Vagina (tissue), 2 donors: ENCODE measurements at regions not wholly inside any gene's neighbourhood (a gene's known extent, or its start where the extent isn't known, plus 50 kb on each side); places are given as distances from the start of the nearest gene placed in this dataset.

Source experiments
- DNase-seq, 2 donors: peaks; one replicate each; pipeline ENCODE4 v3.0.0-alpha.2; 2017; ENCODE audit errors: extremely low spot score in 2 of 2
- H3K27ac ChIP-seq: fragments of 200-600 bp; sonication (generic); one replicate; pipeline ENCODE4 v1.5.1; 2019
- H3K27me3 ChIP-seq: fragments of 200-600 bp; sonication (generic); one replicate; pipeline ENCODE4 v1.5.1; 2019
- H3K36me3 ChIP-seq, 2 donors: fragments of 200-600 bp; sonication (generic); one replicate each; pipeline ENCODE4 v1.5.1; 2017 to 2019
- H3K4me1 ChIP-seq: fragments of 200-600 bp; sonication (generic); one replicate; pipeline ENCODE4 v1.5.1; 2019
- H3K4me3 ChIP-seq, 2 donors: fragments of 200-600 bp; sonication (generic); 1 replicate in 1 of 2; 2 replicates in 1 of 2; pipeline ENCODE4 v1.5.1; 2016 to 2019
- H3K9me3 ChIP-seq: fragments of 200-600 bp; sonication (generic); one replicate; pipeline ENCODE4 v1.5.1; 2019
- CTCF ChIP-seq, 3 experiments: fragments of 450-650 bp in 2 of 3; fragments of 200-600 bp in 1 of 3; sonication (generic) in 1 of 3; IDR thresholded peaks; one replicate each; pipeline ENCODE4 v1.5.1; 2017 to 2019; ENCODE audit warnings: antibody characterized with exemption in 3 of 3, mild to moderate bottlenecking in 2 of 3, moderate library complexity in 2 of 3
- POLR2A ChIP-seq, 2 donors: fragments of 450-650 bp; IDR thresholded peaks; one replicate each; pipeline ENCODE4 v1.6.1; 2017; ENCODE audit warnings: antibody characterized with exemption in 2 of 2, mild to moderate bottlenecking in 2 of 2, moderate library complexity in 2 of 2
- POLR2AphosphoS5 ChIP-seq, 2 donors: sonication (generic); formaldehyde crosslinking; IDR thresholded peaks; one replicate each; pipeline ENCODE4 v1.9.0; 2017; ENCODE audit warnings: antibody characterized with exemption in 2 of 2, mild to moderate bottlenecking in 2 of 2, low read depth in 1 of 2; ENCODE audit not compliant: insufficient read depth in 1 of 2
- intact Hi-C: fragments of 100-400 bp; cut with DNase I; formaldehyde crosslinking; loops from one replicate; pipeline ENCODE4 v1.15.1; 2023

DNA sequence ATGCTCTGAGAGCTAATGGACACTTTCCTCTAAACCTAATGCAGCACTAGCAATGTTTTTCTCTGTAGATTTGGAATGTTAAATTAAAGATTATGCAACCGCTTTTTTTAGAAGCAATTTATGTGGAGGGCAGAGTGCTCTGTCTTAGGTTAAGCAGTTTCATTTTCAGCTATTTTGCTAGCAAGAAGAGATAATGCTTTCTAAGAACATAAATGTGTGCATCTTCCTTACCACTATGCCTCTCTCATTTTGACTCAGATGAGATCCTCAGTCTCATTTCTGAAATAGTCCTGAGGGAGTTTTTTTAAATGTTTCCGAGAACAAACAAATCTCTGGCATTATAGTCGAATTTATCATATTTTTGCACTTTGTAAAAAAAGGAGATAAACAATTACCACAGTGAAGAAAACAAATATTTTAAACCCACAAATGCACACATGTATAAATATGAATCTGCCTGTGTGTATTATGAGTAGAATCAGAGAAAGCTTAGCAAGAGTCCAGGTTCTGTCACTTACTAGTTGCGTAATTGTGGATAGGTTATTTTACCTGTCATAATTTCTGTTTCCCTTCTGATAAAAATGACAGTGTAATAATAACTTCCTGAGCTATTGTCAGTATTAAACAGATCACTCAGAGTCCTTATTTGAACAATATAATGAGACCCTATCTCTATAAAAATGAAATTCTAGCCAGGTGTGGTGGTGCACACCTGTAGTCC is 207.7 kb upstream of the CRIM1 start:
- intact Hi-C loops = no loop called here
- H3K9me3 ChIP-seq = no peaks in the 10 kb centered on the region
- no peak for DNase-seq
- no peaks in the 10 kb centered on the region for H3K36me3 ChIP-seq
- H3K4me1 ChIP-seq = no peaks in the 10 kb centered on the region
- H3K27me3 ChIP-seq = no peaks in the 10 kb centered on the region
- TF ChIP-seq POLR2A (IDR thresholded peaks at IDR 0.05) = no peak
- no peak for TF ChIP-seq POLR2AphosphoS5 (IDR thresholded peaks at IDR 0.05; ENCODE audit: insufficient read depth in 1 of 2, low read depth in 1 of 2)
- no peak for TF ChIP-seq CTCF (IDR thresholded peaks at IDR 0.05)
- no peak overlapping the region for H3K4me3 ChIP-seq
- H3K27ac ChIP-seq = no peak overlapping the region

- DNase-seq = no peak
- Histone ChIP-seq H3K27me3 (no peaks in the 10 kb centered on the region), H3K27ac (no peak overlapping the region), H3K4me3 (no peak overlapping the region), H3K36me3 (no peaks in the 10 kb centered on the region), H3K4me1 (no peaks in the 10 kb centered on the region), H3K9me3 (no peaks in the 10 kb centered on the region)
- TF ChIP-seq CTCF (IDR thresholded peaks at IDR 0.05) = no peak
- no peak for TF ChIP-seq POLR2A (IDR thresholded peaks at IDR 0.05)
- no peak for TF ChIP-seq POLR2AphosphoS5 (IDR thresholded peaks at IDR 0.05; ENCODE audit: insufficient read depth in 1 of 2, low read depth in 1 of 2)
- intact Hi-C loops = no loop called here
These were observed 208.8 kb upstream of the CRIM1 start for GRCh38 chr2:36146765-36147164.

DNA sequence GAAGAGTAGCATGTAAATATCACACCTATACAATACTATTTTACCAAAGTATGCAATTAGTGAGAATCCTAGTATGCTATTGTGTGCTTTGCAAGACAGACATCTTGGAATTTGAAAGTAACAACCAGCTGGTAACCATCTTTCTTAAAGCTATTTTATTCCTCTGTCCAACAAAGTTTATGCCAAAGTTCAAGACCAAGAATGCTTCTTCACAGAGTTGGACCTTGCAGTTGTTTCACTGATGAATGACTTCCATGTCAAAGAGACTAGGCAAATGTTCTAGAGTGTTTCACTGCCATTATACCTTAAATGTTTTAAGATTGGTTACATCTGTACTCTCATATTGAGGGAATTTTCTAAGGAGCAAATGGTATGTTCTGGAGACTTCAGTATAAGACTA is 215.2 kb upstream of the CRIM1 start:
- H3K27me3 ChIP-seq = no peaks in the 10 kb centered on the region
- no peak for DNase-seq
- H3K4me3 ChIP-seq = no peak overlapping the region
- no peak overlapping the region for H3K27ac ChIP-seq
- H3K36me3 ChIP-seq = no peaks in the 10 kb centered on the region
- intact Hi-C loops = no loop called here
- H3K4me1 ChIP-seq = no peaks in the 10 kb centered on the region
- no peak for TF ChIP-seq POLR2AphosphoS5 (IDR thresholded peaks at IDR 0.05; ENCODE audit: insufficient read depth in 1 of 2, low read depth in 1 of 2)
- TF ChIP-seq POLR2A (IDR thresholded peaks at IDR 0.05) = no peak
- no peak for TF ChIP-seq CTCF (IDR thresholded peaks at IDR 0.05)
- H3K9me3 ChIP-seq = no peaks in the 10 kb centered on the region

DNA sequence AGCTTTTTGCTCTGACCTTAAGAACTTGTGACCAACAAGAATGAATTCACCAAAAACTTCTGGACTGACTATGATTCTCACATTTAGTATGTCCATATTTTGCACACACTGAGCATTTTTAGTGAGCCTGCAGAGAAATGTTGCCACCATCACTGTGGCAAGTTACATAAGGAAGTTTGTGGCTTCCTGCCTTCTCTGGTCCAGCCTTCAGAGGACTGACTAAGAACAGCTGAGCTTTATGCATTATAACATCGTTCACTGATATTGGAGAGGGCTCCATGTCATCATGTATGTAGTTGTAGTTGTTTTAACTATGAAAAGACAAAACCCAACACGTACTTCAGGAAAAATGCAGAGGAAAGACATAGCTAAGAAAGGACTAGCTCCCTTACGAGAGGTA is 218.0 kb upstream of the CRIM1 start:
- H3K27me3 ChIP-seq = no peaks in the 10 kb centered on the region
- TF ChIP-seq POLR2AphosphoS5 (IDR thresholded peaks at IDR 0.05; ENCODE audit: insufficient read depth in 1 of 2, low read depth in 1 of 2) = no peak
- no peak for DNase-seq
- no peaks in the 10 kb centered on the region for H3K36me3 ChIP-seq
- no peaks in the 10 kb centered on the region for H3K4me1 ChIP-seq
- intact Hi-C loops = no loop called here
- no peaks in the 10 kb centered on the region for H3K9me3 ChIP-seq
- H3K27ac ChIP-seq = no peak overlapping the region
- H3K4me3 ChIP-seq = no peak overlapping the region

DNA sequence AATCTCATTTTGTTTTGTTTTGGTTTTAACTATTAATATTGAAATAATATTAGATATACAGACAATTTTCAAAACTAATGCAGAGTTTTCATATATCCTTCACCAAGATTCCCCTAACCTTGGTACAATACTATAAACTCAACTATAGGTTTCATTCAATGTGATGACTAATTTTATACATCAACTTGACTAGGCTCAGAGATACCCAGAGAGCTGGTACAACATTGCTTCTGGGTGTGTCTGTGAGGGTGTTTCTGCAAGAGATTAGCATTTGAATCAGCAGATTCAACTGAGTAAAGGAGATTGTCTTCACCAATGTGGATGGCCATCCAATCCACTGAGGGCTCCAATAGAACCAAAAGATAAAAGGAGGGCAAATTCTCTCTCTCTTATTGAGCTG is 221.3 kb upstream of the CRIM1 start:
- H3K4me3 ChIP-seq = no peak overlapping the region
- intact Hi-C loops = no loop called here
- H3K27ac ChIP-seq = no peak overlapping the region
- H3K36me3 ChIP-seq = no peaks in the 10 kb centered on the region
- TF ChIP-seq CTCF (IDR thresholded peaks at IDR 0.05) (no peak), POLR2AphosphoS5 (IDR thresholded peaks at IDR 0.05; ENCODE audit: insufficient read depth in 1 of 2, low read depth in 1 of 2) (no peak), POLR2A (IDR thresholded peaks at IDR 0.05) (no peak)
- no peaks in the 10 kb centered on the region for H3K27me3 ChIP-seq
- H3K9me3 ChIP-seq = no peaks in the 10 kb centered on the region
- H3K4me1 ChIP-seq = no peaks in the 10 kb centered on the region
- no peak for DNase-seq
